ENCODE measurements at regions not wholly inside any gene's neighbourhood (a gene's known extent, or its start where the extent isn't known, plus 50 kb on each side); places are given as distances from the start of the nearest gene placed in this dataset.

- TF ChIP-seq CTCF (IDR thresholded peaks at IDR 0.05) (no peak), POLR2AphosphoS5 (IDR thresholded peaks at IDR 0.05) (no peak), POLR2A (IDR thresholded peaks at IDR 0.05) (no peak)
Observed at GRCh38 chr2:142189501-142189900, 58.7 kb upstream of the LRP1B start.
